Skin epidermis (tissue), 12 donors: ENCODE measurements at regions not wholly inside any gene's neighbourhood (a gene's known extent, or its start where the extent isn't known, plus 50 kb on each side); places are given as distances from the start of the nearest gene placed in this dataset.
"Not testable (repeated sequence)": the region's sequence is repeated elsewhere in the genome, so short reads cannot be mapped to it uniquely, and the experiment has no call there.

ENCODE experiments used
- H3K27ac ChIP-seq, 21 experiments: fragments of 200-600 bp; sonication (generic) in 11 of 21; one replicate each; pipeline ENCODE4 v1.5.0; 2020; ENCODE audit warnings: mild to moderate bottlenecking in 3 of 21, inconsistent platforms in 2 of 21, moderate library complexity in 2 of 21
- H3K4me3 ChIP-seq, 7 experiments: fragments of 200-600 bp; sonication (generic) in 2 of 7; one replicate each; pipeline ENCODE4 v1.5.0; 2020; ENCODE audit warnings: inconsistent platforms in 2 of 7, mild to moderate bottlenecking in 2 of 7, moderate library complexity in 1 of 7

DNA sequence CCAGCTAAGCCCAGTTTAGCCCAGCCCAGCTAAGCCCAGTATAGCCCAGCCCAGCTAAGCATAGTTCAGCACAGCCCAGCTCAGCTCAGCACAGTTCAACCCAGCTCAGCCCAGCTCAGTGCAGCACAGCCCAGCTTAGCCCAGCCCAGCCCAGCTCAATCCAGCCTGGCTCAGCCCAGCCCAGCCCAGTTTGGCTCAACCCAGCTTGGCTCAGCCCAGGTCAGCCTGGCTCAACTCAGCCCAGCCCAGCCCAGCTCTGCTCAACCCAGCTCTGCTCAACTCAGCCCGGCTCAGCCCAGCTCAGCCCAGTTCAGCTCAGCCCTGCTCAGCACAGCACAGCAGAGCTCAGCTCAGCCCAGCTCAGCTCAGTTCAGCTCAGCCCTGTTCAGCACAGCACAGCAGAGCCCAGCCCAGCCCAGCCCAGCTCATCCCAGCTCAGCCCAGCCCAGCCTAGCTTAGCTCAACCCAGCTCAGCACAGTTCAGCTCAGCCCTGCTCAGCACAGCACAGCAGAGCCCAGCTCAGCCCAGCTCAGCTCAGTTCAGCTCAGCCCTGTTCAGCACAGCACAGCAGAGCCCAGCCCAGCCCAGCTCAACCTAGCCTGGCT, 330.9 kb downstream of the TMEM121 start:
- Histone ChIP-seq H3K4me3 (no peak overlapping the region), H3K27ac (peak overlapping the region in 5 of 21 experiments; percentile 47 to 79 (median 65))

- H3K4me3 ChIP-seq = no peak overlapping the region
- peak overlapping the region in 6 of 21 experiments; percentile 47 to 79 (median 72) for H3K27ac ChIP-seq
Measured at GRCh38 chr14:105857826-105858675, 331.7 kb downstream of the TMEM121 start.

- H3K27ac ChIP-seq = peak overlapping the region in 5 of 21 experiments; percentile 58 to 79 (median 78)
- H3K4me3 ChIP-seq = no peak overlapping the region
Measured at GRCh38 chr14:105858676-105859025, 332.3 kb downstream of the TMEM121 start.

- H3K4me3 ChIP-seq = not testable (repeated sequence)
- peak overlapping the region in 5 of 21 experiments; percentile 23 to 79 (median 78) for H3K27ac ChIP-seq
Measured at GRCh38 chr14:105859073-105859716, 332.8 kb downstream of the TMEM121 start.

DNA sequence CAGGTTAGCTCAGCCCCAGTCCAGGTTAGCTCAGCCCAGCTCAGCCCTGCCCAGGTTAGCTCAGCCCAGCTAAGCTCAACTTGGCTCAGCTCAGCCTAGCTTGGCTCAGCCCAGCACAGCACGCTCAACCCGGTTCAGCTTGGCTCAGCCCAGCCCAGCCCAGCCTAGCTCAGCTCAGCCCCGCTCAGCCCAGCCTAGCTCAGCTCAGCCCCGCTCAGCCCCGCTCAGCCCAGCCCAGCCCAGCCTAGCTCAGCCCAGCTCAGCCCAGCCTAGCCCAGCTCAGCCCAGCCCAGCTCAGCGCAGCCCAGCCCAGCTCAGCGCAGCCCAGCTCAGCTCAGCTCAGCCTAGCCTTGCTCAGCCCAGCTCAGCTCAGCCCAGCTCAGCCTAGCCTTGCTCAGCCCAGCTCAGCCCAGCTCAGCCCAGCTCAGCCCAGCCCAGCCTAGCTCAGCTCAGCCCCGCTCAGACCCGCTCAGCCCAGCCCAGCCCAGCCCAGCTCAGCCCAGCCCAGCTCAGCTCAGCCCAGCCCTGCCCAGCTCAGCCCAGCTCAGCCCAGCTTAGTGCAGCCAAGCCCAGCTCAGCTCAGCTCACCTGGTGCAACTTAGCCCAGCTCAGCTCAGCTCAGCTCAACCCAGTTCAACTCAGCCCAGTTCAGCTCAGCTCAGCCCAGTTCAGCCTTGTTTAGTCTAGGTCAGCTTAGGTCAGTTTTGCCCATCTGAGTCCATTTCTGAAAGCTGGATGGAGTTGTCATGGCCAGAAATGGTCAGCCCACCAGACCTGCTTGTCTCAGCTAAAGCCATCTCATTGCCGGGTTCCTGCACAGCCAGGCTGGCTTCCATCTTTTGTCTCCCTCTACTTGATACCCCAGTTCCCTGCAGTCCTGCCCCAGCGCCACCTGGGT, 333.6 kb downstream of the TMEM121 start:
- Histone ChIP-seq H3K27ac (peak overlapping the region in 5 of 21 experiments; percentile 23 to 79 (median 78)), H3K4me3 (no peak overlapping the region)

DNA sequence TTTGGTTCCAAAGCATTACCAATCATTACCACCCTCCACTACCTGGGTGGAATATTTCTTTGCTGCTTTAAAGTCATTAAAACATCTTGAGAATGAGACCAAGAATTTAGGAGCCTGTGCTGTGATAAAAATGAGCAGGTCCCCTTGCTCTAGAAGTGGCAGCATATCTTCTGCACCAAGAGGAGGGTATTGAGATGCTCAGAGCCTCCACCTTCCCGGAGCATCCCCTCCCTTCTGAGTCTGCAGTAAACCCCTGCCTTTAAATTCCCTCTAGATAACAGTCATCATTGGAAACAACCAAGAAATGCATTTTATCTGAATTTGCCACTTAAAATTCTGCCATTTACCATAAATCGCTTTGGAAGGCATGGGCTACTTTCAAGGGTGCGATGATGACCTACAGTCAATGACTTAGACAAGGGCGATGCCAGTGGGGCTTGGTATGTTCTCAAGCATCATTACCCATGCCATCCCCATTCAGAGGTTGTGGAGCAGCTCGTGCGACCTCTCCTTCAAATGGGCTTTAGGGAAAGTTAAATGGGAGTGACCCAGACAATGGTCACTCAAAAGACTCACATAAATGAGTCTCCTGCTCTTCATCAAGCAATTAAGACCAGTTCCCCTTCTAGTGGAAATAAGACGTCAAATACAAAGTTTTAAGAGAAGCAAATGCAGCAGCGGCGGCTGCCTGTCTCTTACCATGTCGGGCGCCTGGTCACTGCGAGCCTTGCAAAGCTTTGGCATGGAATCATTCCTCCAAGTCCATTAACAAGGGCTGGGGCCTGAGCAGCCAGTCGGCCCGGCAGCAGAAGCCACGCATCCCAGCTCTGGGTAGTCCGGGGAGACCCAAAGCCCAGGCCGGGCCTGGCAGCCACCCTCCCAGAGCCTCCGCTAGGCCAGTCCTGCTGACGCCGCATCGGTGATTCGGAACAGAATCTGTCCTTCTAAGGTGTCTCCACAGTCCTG, 334.5 kb downstream of the TMEM121 start:
- Histone ChIP-seq H3K27ac (peak overlapping the region in 5 of 21 experiments; percentile 6 to 79 (median 78)), H3K4me3 (no peak overlapping the region)

- peak overlapping the region in 2 of 21 experiments; percentile 76 to 79 for H3K27ac ChIP-seq
- no peak overlapping the region for H3K4me3 ChIP-seq
Measured at GRCh38 chr14:105861985-105862465, 335.6 kb downstream of the TMEM121 start.

GRCh38 chr14:105862581-105863239, 336.3 kb downstream of the TMEM121 start:
- Histone ChIP-seq H3K4me3 (no peak overlapping the region), H3K27ac (peak overlapping the region in 3 of 21 experiments; percentile 34 to 76 (median 74))

DNA sequence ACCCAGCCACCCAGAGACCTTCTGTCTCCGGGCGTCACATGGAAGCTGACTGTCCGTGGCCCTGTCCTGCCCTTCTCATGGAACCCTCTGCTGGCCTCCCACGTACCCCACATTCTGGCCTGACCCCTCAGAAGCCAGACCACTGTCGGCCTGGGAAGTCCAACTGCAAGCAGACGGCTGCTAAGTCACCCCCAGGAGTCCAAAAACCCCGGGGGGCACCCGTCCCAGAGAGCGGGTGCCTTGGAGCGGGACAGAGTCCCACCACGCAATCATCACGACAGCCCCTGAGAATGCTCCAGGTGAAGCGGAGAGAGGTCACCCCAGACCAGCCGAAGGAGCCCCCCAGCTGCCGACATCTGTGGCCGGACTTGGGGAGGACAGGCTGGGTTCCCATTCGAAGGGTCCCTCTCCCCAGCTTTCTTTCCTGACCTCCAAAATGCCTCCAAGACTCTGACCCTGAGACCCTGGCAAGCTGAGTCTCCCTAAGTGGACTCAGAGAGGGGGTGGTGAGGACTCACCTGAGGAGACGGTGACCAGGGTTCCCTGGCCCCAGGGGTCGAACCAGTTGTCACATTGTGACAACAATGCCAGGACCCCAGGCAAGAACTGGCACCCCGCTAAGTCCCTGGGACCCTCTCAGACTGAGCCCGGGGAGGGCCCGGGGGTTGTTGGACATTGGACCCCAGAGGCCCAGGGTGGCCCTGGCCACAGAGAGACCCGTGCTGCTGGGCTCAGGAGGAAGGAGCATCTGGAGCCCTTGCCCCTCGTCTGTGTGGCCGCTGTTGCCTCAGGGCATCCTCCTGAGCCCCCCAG, 337.1 kb downstream of the TMEM121 start:
- Histone ChIP-seq H3K27ac (peak overlapping the region in 3 of 21 experiments; percentile 34 to 76 (median 74)), H3K4me3 (no peak overlapping the region)

- Histone ChIP-seq H3K27ac (peak overlapping the region in 2 of 21 experiments; percentile 29 to 74), H3K4me3 (no peak overlapping the region)
Measured at GRCh38 chr14:105864116-105864515, 337.7 kb downstream of the TMEM121 start.

GRCh38 chr14:105864651-105865265, 338.4 kb downstream of the TMEM121 start:
- Histone ChIP-seq H3K27ac (peak overlapping the region in 1 of 21 experiments; percentile 29), H3K4me3 (no peak overlapping the region)

DNA sequence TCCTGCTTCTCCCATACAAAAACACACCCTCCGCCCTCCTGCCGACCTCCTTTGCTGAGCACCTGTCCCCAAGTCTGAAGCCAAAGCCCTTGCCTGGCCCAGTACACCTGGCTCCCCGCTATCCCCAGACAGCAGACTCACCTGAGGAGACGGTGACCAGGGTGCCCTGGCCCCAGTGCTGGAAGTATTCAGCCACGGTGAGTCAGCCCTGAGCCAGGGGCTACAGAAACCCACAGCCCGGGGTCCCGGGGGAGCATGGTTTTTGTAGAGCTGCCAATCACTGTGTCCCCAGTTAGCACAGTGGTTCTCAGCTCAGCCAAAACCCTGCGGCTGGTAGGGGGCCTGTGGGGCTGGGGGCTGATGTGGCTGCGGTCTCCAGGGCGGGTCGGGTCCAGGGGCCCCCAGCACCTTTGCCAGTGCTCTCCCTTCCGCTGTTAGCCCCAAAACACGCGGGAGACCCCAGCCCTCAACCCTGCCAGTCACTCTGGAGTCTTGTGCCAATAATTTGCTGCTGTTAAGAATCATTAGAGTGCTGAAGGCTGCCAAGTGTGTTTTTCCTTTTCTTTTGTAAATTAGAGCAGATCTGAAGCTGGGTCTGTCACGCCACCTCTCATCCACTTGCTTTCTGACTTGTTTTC, 339.0 kb downstream of the TMEM121 start:
- Histone ChIP-seq H3K27ac (no peak overlapping the region), H3K4me3 (no peak overlapping the region)

GRCh38 chr14:105865904-105866840, 339.8 kb downstream of the TMEM121 start:
- Histone ChIP-seq H3K4me3 (no peak overlapping the region), H3K27ac (no peak overlapping the region)

DNA sequence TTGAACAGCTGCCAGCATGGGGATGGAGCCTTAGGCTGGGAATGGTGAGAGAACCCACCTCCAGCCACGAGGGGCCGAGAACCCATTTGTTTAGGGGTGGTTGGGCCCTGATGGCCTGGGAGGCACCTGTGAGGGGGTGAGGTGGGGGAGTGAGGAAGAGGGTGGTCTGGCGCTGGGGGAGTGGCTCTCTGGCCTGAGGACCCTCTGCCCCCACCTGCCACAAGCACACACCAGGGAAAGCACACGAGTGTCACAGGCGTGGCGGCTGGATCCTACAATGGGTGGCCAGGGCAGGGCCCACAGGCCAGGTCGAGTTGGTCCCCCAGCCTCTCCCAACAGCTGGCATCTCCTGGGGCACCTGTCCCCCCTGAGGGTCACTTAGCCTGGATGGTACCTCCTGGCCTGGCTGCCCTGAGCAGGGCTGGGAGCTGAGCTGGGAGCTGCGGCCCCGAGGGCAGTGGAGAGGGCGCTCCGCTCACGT, 340.5 kb downstream of the TMEM121 start:
- no peak overlapping the region for H3K27ac ChIP-seq
- H3K4me3 ChIP-seq = no peak overlapping the region
